GM21447 (cell line): ENCODE measurements at regions not wholly inside any gene's neighbourhood (a gene's known extent, or its start where the extent isn't known, plus 50 kb on each side); places are given as distances from the start of the nearest gene placed in this dataset.
"Not testable (repeated sequence)": the region's sequence is repeated elsewhere in the genome, so short reads cannot be mapped to it uniquely, and the experiment has no call there.

Source experiments
- ATAC-seq: cut with Tn5 transposase; IDR thresholded peaks from one replicate; pipeline ENCODE4 v1.9.1; 2021; ENCODE audit not compliant: unreplicated experiment

GRCh38 chr12:60451457-60451856, 855.6 kb downstream of the SLC16A7 start:
- ATAC-seq = no peak

- ATAC-seq = no peak
Observed at GRCh38 chr12:60465060-60465459, 869.2 kb downstream of the SLC16A7 start.

- no peak for ATAC-seq
Observed at GRCh38 chr12:60468546-60468945, 872.7 kb downstream of the SLC16A7 start.

- ATAC-seq = no peak
Observed at GRCh38 chr12:60475825-60476224, 880.0 kb downstream of the SLC16A7 start.

- no peak for ATAC-seq
Observed at GRCh38 chr12:60487284-60487683, 891.5 kb downstream of the SLC16A7 start.

GRCh38 chr12:60489071-60489470, 893.2 kb downstream of the SLC16A7 start:
- ATAC-seq = no peak

GRCh38 chr12:60494244-60494643, 898.4 kb downstream of the SLC16A7 start:
- no peak for ATAC-seq

- ATAC-seq = no peak
Observed at GRCh38 chr12:60498656-60499055, 902.8 kb downstream of the SLC16A7 start.

- no peak for ATAC-seq
Observed at GRCh38 chr12:60501124-60501729, 905.4 kb downstream of the SLC16A7 start.

GRCh38 chr12:60522684-60523400, 927.0 kb downstream of the SLC16A7 start:
- no peak for ATAC-seq

- ATAC-seq = no peak
Observed at GRCh38 chr12:60529261-60529660, 933.4 kb downstream of the SLC16A7 start.

GRCh38 chr12:60529723-60530122, 933.9 kb downstream of the SLC16A7 start:
- no peak for ATAC-seq

GRCh38 chr12:60535363-60535762, 939.5 kb downstream of the SLC16A7 start:
- no peak for ATAC-seq

- no peak for ATAC-seq
Observed at GRCh38 chr12:60539592-60539991, 943.8 kb downstream of the SLC16A7 start.

GRCh38 chr12:60568914-60569313, 973.1 kb downstream of the SLC16A7 start:
- ATAC-seq = no peak

- ATAC-seq = no peak
Observed at GRCh38 chr12:60577607-60578006, 981.8 kb downstream of the SLC16A7 start.

- ATAC-seq = not testable (repeated sequence)
Observed at GRCh38 chr12:60587664-60588063, 991.8 kb downstream of the SLC16A7 start.

- ATAC-seq = no peak
Observed at GRCh38 chr12:60594035-60594711, 998.3 kb downstream of the SLC16A7 start.

- no peak for ATAC-seq
Observed at GRCh38 chr12:60602601-60603000, 1006.8 kb downstream of the SLC16A7 start.

GRCh38 chr12:60603475-60603874, 1007.6 kb downstream of the SLC16A7 start:
- ATAC-seq = not testable (repeated sequence)

GRCh38 chr12:60616400-60616799, 1020.6 kb downstream of the SLC16A7 start:
- no peak for ATAC-seq

GRCh38 chr12:60630796-60631195, 1035.0 kb downstream of the SLC16A7 start:
- no peak for ATAC-seq
